ENCODE measurements at regions not wholly inside any gene's neighbourhood (a gene's known extent, or its start where the extent isn't known, plus 50 kb on each side); places are given as distances from the start of the nearest gene placed in this dataset.

- TF ChIP-seq ELF1 (IDR thresholded peaks at IDR 0.05) (no peak), MAX (IDR thresholded peaks at IDR 0.05; ENCODE audit: low read depth) (no peak), RCOR1 (IDR thresholded peaks at IDR 0.05; ENCODE audit: low read length) (no peak), EZH2phosphoT487 (IDR thresholded peaks at IDR 0.05; ENCODE audit: borderline replicate concordance, low read depth) (no peak), NRF1 (IDR thresholded peaks at IDR 0.05; ENCODE audit: low read depth, low read length) (no peak), MXI1 (IDR thresholded peaks at IDR 0.05; ENCODE audit: low read depth, low read length) (no peak), USF1 (IDR thresholded peaks at IDR 0.05; ENCODE audit: borderline replicate concordance, low read depth) (no peak), POLR2AphosphoS5 (IDR thresholded peaks at IDR 0.05; ENCODE audit: low read depth, low read length) (no peak), MEF2A (IDR thresholded peaks at IDR 0.05; ENCODE audit: borderline replicate concordance, low read depth) (no peak), CTCF (IDR thresholded peaks at IDR 0.05) (no peak), TEAD4 (IDR thresholded peaks at IDR 0.05; ENCODE audit: borderline replicate concordance, insufficient read depth) (no peak), ZBTB33 (IDR thresholded peaks at IDR 0.05; ENCODE audit: borderline replicate concordance, low read depth) (no peak), RXRA (IDR thresholded peaks at IDR 0.05; ENCODE audit: borderline replicate concordance, low read depth) (no peak), GABPA (IDR thresholded peaks at IDR 0.05; ENCODE audit: low read depth) (no peak), NFIC (IDR thresholded peaks at IDR 0.05; ENCODE audit: borderline replicate concordance) (no peak), RFX5 (IDR thresholded peaks at IDR 0.05; ENCODE audit: low read length) (no peak), FOXM1 (IDR thresholded peaks at IDR 0.05; ENCODE audit: low read depth) (no peak)
Observed at GRCh38 chr16:55221836-55222235, 102.2 kb upstream of the IRX6 start.

More at GRCh38 chr16:55221836-55222235, 102.2 kb upstream of the IRX6 start:
- Histone ChIP-seq H3K4me2 (no peak overlapping the region), H3K4me1 (ENCODE audit: control insufficient read depth in 1 of 2, insufficient read depth in 2 of 2, low read depth in 1 of 2, low read length in 1 of 2) (no peaks in the 10 kb centered on the region; a peak in 1 of 4 replicates), H3K79me2 (ENCODE audit: insufficient read depth) (no peaks in the 10 kb centered on the region), H4K20me1 (ENCODE audit: insufficient read depth) (no peaks in the 10 kb centered on the region), H2AFZ (ENCODE audit: low read depth) (no peak overlapping the region), H3K9me2 (no peaks in the 10 kb centered on the region), H3K27me3 (ENCODE audit: insufficient read depth) (no peaks in the 10 kb centered on the region), H3K9ac (no peak overlapping the region), H3K27ac (ENCODE audit: low read depth in 2 of 2, low read length in 1 of 2) (no peak overlapping the region), H3K9me3 (no peaks in the 10 kb centered on the region), H3K36me3 (replicated peaks in 1 of 2; ENCODE audit: control insufficient read depth in 1 of 2, insufficient read depth in 2 of 2, low read length in 1 of 2) (no peaks in the 10 kb centered on the region), H3K4me3 (ENCODE audit: low read depth in 2 of 2, low read length in 1 of 2) (no peak overlapping the region), H3F3A (replicated peaks; ENCODE audit: insufficient read depth) (no peaks in the 10 kb centered on the region)
- WGBS (ENCODE audit: low lambda C conversion rate) = 11% methylated on average over 3 of the region's 3 CpGs
- POLR2A ChIA-PET = no interaction called here
- no peak for DNase-seq
- CTCF ChIA-PET = no interaction called here

Data from SK-N-SH (cell line).